Mesenchymal stem cell (in vitro differentiated cells and primary cell): ENCODE measurements at regions not wholly inside any gene's neighbourhood (a gene's known extent, or its start where the extent isn't known, plus 50 kb on each side); places are given as distances from the start of the nearest gene placed in this dataset.
A peak's percentile ranks its signal among the peaks of the same experiment; 100 is the strongest.

Source experiments
- DNase-seq: peaks from one replicate; pipeline ENCODE4 v3.0.0-alpha.2; 2013
- H2AFZ ChIP-seq: one replicate; pipeline ENCODE4 v1.6.1; 2013; ENCODE audit warnings: low read depth, mild to moderate bottlenecking, control low read depth, inconsistent platforms, low read length, moderate library complexity
- H2AK5ac ChIP-seq: 2 replicates; pipeline ENCODE4 v1.6.1; 2013; ENCODE audit warnings: low read length, moderate library complexity, mild to moderate bottlenecking, inconsistent platforms; ENCODE audit not compliant: severe bottlenecking
- H2BK120ac ChIP-seq: one replicate; pipeline ENCODE4 v1.6.1; 2013; ENCODE audit warnings: low read depth, mild to moderate bottlenecking, inconsistent platforms, low read length, moderate library complexity
- H2BK12ac ChIP-seq, 2 experiments: one replicate each; pipeline ENCODE4 v1.6.1; 2013; ENCODE audit warnings: inconsistent platforms in 2 of 2, low read length in 2 of 2, mild to moderate bottlenecking in 2 of 2, moderate library complexity in 2 of 2, control low read depth in 1 of 2
- H2BK15ac ChIP-seq: one replicate; pipeline ENCODE4 v1.6.1; 2013; ENCODE audit warnings: mild to moderate bottlenecking, low read depth, inconsistent platforms; ENCODE audit not compliant: poor library complexity, severe bottlenecking
- H2BK5ac ChIP-seq: 2 replicates; pipeline ENCODE4 v1.6.1; 2013; ENCODE audit warnings: low read depth, mild to moderate bottlenecking, low read length, control low read depth, inconsistent platforms; ENCODE audit not compliant: poor library complexity, severe bottlenecking
- H3K14ac ChIP-seq, 2 experiments: one replicate each; pipeline ENCODE4 v1.6.1; 2013; ENCODE audit warnings: inconsistent platforms in 2 of 2, low read length in 2 of 2, control low read depth in 1 of 2, mild to moderate bottlenecking in 1 of 2, moderate library complexity in 1 of 2
- H3K18ac ChIP-seq, 2 experiments: one replicate each; pipeline ENCODE4 v1.6.1; 2013; ENCODE audit warnings: inconsistent platforms in 2 of 2, low read length in 2 of 2, control low read depth in 1 of 2, low read depth in 1 of 2, mild to moderate bottlenecking in 1 of 2
- H3K23ac ChIP-seq, 2 experiments: one replicate each; pipeline ENCODE4 v1.6.1; 2013; ENCODE audit warnings: inconsistent platforms in 2 of 2, low read length in 2 of 2, mild to moderate bottlenecking in 2 of 2, moderate library complexity in 2 of 2, control low read depth in 1 of 2
- H3K27ac ChIP-seq: 2 replicates; pipeline ENCODE4 v1.5.1; 2013; ENCODE audit warnings: mild to moderate bottlenecking, moderate library complexity, low read length, control low read depth, inconsistent platforms; ENCODE audit not compliant: poor library complexity, severe bottlenecking
- H3K27me3 ChIP-seq, 2 experiments: 2 replicates each; pipeline versions ENCODE4 v1.6.1 to v1.7.0; 2013; ENCODE audit warnings: low read length in 2 of 2, mild to moderate bottlenecking in 2 of 2, moderate library complexity in 2 of 2, control low read depth in 1 of 2, inconsistent platforms in 1 of 2; ENCODE audit not compliant: control insufficient read depth in 1 of 2, insufficient read depth in 1 of 2
- H3K36me3 ChIP-seq, 2 experiments: 2 replicates each; pipeline versions ENCODE4 v1.6.1 to v1.7.0; 2013; ENCODE audit warnings: low read length in 2 of 2, control low read depth in 1 of 2, inconsistent platforms in 1 of 2, low read depth in 1 of 2, mild to moderate bottlenecking in 1 of 2; ENCODE audit not compliant: insufficient read depth in 2 of 2, control insufficient read depth in 1 of 2
- H3K4ac ChIP-seq, 2 experiments: one replicate each; pipeline ENCODE4 v1.6.1; 2013; ENCODE audit warnings: inconsistent platforms in 2 of 2, low read length in 2 of 2, mild to moderate bottlenecking in 2 of 2, moderate library complexity in 2 of 2, control low read depth in 1 of 2, low read depth in 1 of 2
- H3K4me1 ChIP-seq: 2 replicates; pipeline ENCODE4 v1.6.1; 2013; ENCODE audit warnings: low read depth, low read length, control low read depth; ENCODE audit not compliant: control insufficient read depth, insufficient read depth
- H3K4me2 ChIP-seq: 2 replicates; pipeline ENCODE4 v1.6.1; 2013; ENCODE audit warnings: low read length, mild to moderate bottlenecking, inconsistent platforms; ENCODE audit not compliant: poor library complexity, severe bottlenecking
- H3K4me3 ChIP-seq, 2 experiments: 2 replicates each; pipeline versions ENCODE4 v1.5.1 to v1.7.0; 2013; ENCODE audit warnings: low read length in 2 of 2, mild to moderate bottlenecking in 2 of 2, control low read depth in 1 of 2, low read depth in 1 of 2; ENCODE audit not compliant: insufficient read depth in 1 of 2
- H3K79me1 ChIP-seq: replicated peaks from 2 replicates; pipeline ENCODE4 v1.6.1; 2013; ENCODE audit warnings: mild to moderate bottlenecking, control low read depth, low read length, inconsistent platforms; ENCODE audit not compliant: poor library complexity, severe bottlenecking
- H3K9ac ChIP-seq: 2 replicates; pipeline ENCODE4 v1.7.0; 2013; ENCODE audit warnings: mild to moderate bottlenecking, low read length, moderate library complexity
- H3K9me3 ChIP-seq: 2 replicates; pipeline ENCODE4 v1.7.0; 2013; ENCODE audit warnings: mild to moderate bottlenecking, low read length; ENCODE audit not compliant: control insufficient read depth
- H4K8ac ChIP-seq: one replicate; pipeline ENCODE4 v1.6.1; 2013; ENCODE audit warnings: inconsistent platforms, mild to moderate bottlenecking, low read length, moderate library complexity
- H4K91ac ChIP-seq: one replicate; pipeline ENCODE4 v1.6.1; 2013; ENCODE audit warnings: mild to moderate bottlenecking, low read length, inconsistent platforms
- WGBS: methylation state at CpG from one replicate; pipeline ENCODE4 v1.1.7; 2013; ENCODE audit warnings: mixed read lengths; 5-methylcytosine and 5-hydroxymethylcytosine counted together

- H2AFZ ChIP-seq = no peak overlapping the region
- no peak overlapping the region for H3K18ac ChIP-seq
- H2BK12ac ChIP-seq = no peak overlapping the region
- H3K36me3 ChIP-seq = no peaks in the 10 kb centered on the region
- H3K9ac ChIP-seq = no peak overlapping the region
- H2AK5ac ChIP-seq = no peak overlapping the region
- no peak overlapping the region for H3K4me3 ChIP-seq
- H3K4me2 ChIP-seq = no peak overlapping the region
- no peak for DNase-seq
- no peak overlapping the region for H3K27ac ChIP-seq
- H3K27me3 ChIP-seq = no peaks in the 10 kb centered on the region
- no peak overlapping the region for H2BK120ac ChIP-seq
- no peak overlapping the region for H3K4ac ChIP-seq
- no peak overlapping the region for H4K8ac ChIP-seq
- no peaks in the 10 kb centered on the region for H3K79me1 ChIP-seq
- no peaks in the 10 kb centered on the region for H3K4me1 ChIP-seq
- H2BK5ac ChIP-seq = no peak overlapping the region
- no peak overlapping the region for H4K91ac ChIP-seq
- no peak overlapping the region for H2BK15ac ChIP-seq
- H3K23ac ChIP-seq = no peak overlapping the region
- no peak overlapping the region for H3K14ac ChIP-seq
- H3K9me3 ChIP-seq = no peaks in the 10 kb centered on the region
Measured at GRCh38 chr5:74301576-74301975, 339.0 kb downstream of the ENC1 start.

- no peak overlapping the region for H2BK5ac ChIP-seq
- no peak overlapping the region for H3K4me2 ChIP-seq
- no peak overlapping the region for H3K4me3 ChIP-seq
- DNase-seq = no peak
- H3K79me1 ChIP-seq = no peaks in the 10 kb centered on the region
- H3K4ac ChIP-seq = no peak overlapping the region
- H3K18ac ChIP-seq = no peak overlapping the region
- H3K9me3 ChIP-seq = no peaks in the 10 kb centered on the region
- H3K14ac ChIP-seq = no peak overlapping the region
- H2AK5ac ChIP-seq = no peak overlapping the region
- H2AFZ ChIP-seq = no peak overlapping the region
- no peak overlapping the region for H3K23ac ChIP-seq
- H3K27me3 ChIP-seq = no peaks in the 10 kb centered on the region
- no peak overlapping the region for H3K9ac ChIP-seq
- H2BK15ac ChIP-seq = no peak overlapping the region
- H2BK12ac ChIP-seq = no peak overlapping the region
- H2BK120ac ChIP-seq = no peak overlapping the region
- whole genome bisulfite sequencing = 100% methylated on average over 3 of the region's 6 CpGs
- no peak overlapping the region for H3K27ac ChIP-seq
- no peaks in the 10 kb centered on the region for H3K4me1 ChIP-seq
- H4K8ac ChIP-seq = no peak overlapping the region
- H4K91ac ChIP-seq = no peak overlapping the region
- H3K36me3 ChIP-seq = no peaks in the 10 kb centered on the region
Measured at GRCh38 chr5:74300808-74301389, 339.6 kb downstream of the ENC1 start.

- Histone ChIP-seq H2BK5ac (no peak overlapping the region), H3K23ac (no peak overlapping the region), H2AFZ (no peak overlapping the region), H3K14ac (no peak overlapping the region), H3K4ac (no peak overlapping the region), H3K4me3 (no peak overlapping the region), H4K8ac (no peak overlapping the region), H3K4me2 (no peak overlapping the region), H2AK5ac (no peak overlapping the region), H3K9me3 (no peaks in the 10 kb centered on the region), H2BK15ac (no peak overlapping the region), H3K9ac (no peak overlapping the region), H4K91ac (no peak overlapping the region), H3K27ac (no peak overlapping the region), H3K4me1 (no peaks in the 10 kb centered on the region), H2BK120ac (no peak overlapping the region), H3K18ac (no peak overlapping the region), H3K27me3 (no peaks in the 10 kb centered on the region), H2BK12ac (no peak overlapping the region), H3K36me3 (no peaks in the 10 kb centered on the region), H3K79me1 (no peaks in the 10 kb centered on the region)
- DNase-seq = no peak
- WGBS = 93% methylated on average over 1 of the region's 2 CpGs
Measured at GRCh38 chr5:74299833-74300232, 340.7 kb downstream of the ENC1 start.

GRCh38 chr5:74296685-74297408 lies 343.7 kb downstream of the ENC1 start:
- DNase-seq = peak; percentile 13
- Histone ChIP-seq H3K4me2 (no peak overlapping the region), H4K8ac (no peak overlapping the region), H3K9ac (peak overlapping the region; percentile 9), H3K14ac (no peak overlapping the region), H3K27me3 (no peaks in the 10 kb centered on the region), H3K79me1 (no peaks in the 10 kb centered on the region), H3K4ac (no peak overlapping the region), H2AK5ac (no peak overlapping the region), H2AFZ (no peak overlapping the region), H3K36me3 (no peaks in the 10 kb centered on the region), H2BK5ac (no peak overlapping the region), H4K91ac (no peak overlapping the region), H3K4me1 (no peaks in the 10 kb centered on the region), H3K18ac (no peak overlapping the region), H2BK120ac (no peak overlapping the region), H3K4me3 (no peak overlapping the region), H2BK15ac (no peak overlapping the region), H3K23ac (no peak overlapping the region), H3K27ac (no peak overlapping the region), H3K9me3 (no peaks in the 10 kb centered on the region), H2BK12ac (no peak overlapping the region)
- WGBS = 90% methylated on average over 9 of the region's 9 CpGs
